NCI-H82 (cell line): ENCODE measurements at regions not wholly inside any gene's neighbourhood (a gene's known extent, or its start where the extent isn't known, plus 50 kb on each side); places are given as distances from the start of the nearest gene placed in this dataset.

Experiments used
- DNase-seq: peaks from one replicate; lab custom pipeline; 2025; lab: John Stamatoyannopoulos, UW

- DNase-seq, result no peak
Measured at GRCh38 chr11:119982517-119983239, 155.2 kb downstream of the TRIM29 start.

GRCh38 chr11:119980431-119980830, 157.5 kb downstream of the TRIM29 start:
- DNase-seq, result no peak

- no peak for DNase-seq
Measured at GRCh38 chr11:119979701-119980100, 158.2 kb downstream of the TRIM29 start.

- no peak for DNase-seq
Measured at GRCh38 chr11:119978696-119979095, 159.2 kb downstream of the TRIM29 start.

- DNase-seq, result no peak
Measured at GRCh38 chr11:119977881-119978280, 160.0 kb downstream of the TRIM29 start.

- no peak for DNase-seq
Measured at GRCh38 chr11:119977561-119977860, 160.4 kb downstream of the TRIM29 start.

- no peak for DNase-seq
Measured at GRCh38 chr11:119976805-119977560, 160.9 kb downstream of the TRIM29 start.

- peak; percentile 91 for DNase-seq
Measured at GRCh38 chr11:119975561-119976152, 162.3 kb downstream of the TRIM29 start.

GRCh38 chr11:119974467-119974866, 163.4 kb downstream of the TRIM29 start:
- DNase-seq, result no peak

- DNase-seq, result no peak
Measured at GRCh38 chr11:119974051-119974450, 163.9 kb downstream of the TRIM29 start.

- no peak for DNase-seq
Measured at GRCh38 chr11:119972281-119972680, 165.6 kb downstream of the TRIM29 start.

GRCh38 chr11:119970555-119971304, 167.2 kb downstream of the TRIM29 start:
- no peak for DNase-seq

- no peak for DNase-seq
Measured at GRCh38 chr11:119964136-119965025, 173.5 kb downstream of the TRIM29 start.

GRCh38 chr11:119957951-119958350, 180.0 kb downstream of the TRIM29 start:
- DNase-seq, result no peak

GRCh38 chr11:119952441-119952840, 185.5 kb downstream of the TRIM29 start:
- DNase-seq, result no peak

- DNase-seq, result no peak
Measured at GRCh38 chr11:119943298-119943655, 194.6 kb downstream of the TRIM29 start.

GRCh38 chr11:119942583-119943297, 195.2 kb downstream of the TRIM29 start:
- no peak for DNase-seq

GRCh38 chr11:119941636-119942411, 196.1 kb downstream of the TRIM29 start:
- DNase-seq, result no peak

GRCh38 chr11:119941171-119941570, 196.7 kb downstream of the TRIM29 start:
- DNase-seq, result no peak

GRCh38 chr11:119940401-119940976, 197.4 kb downstream of the TRIM29 start:
- no peak for DNase-seq
